ENCODE measurements at regions not wholly inside any gene's neighbourhood (a gene's known extent, or its start where the extent isn't known, plus 50 kb on each side); places are given as distances from the start of the nearest gene placed in this dataset.
A peak's percentile ranks its signal among the peaks of the same experiment; 100 is the strongest.

DNA sequence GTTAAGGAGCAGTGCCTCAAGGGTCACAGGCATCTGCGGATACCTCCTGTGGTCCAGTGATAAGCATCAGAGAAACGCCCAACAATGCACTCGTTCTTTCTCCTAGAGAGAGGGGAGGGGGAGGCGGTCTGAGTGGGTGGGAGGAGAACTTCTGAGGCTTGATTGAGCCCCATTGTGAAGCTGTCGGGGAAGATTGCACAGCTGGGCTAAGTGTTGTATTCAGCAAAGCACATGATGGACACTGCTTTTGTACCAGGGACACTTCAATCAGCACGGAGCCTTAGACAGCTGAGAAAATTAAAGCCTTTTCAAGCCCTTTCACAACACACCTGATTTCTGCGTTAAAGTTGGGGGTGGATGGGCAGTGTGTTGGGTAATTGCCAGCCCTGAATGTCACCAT, 230.3 kb upstream of the GHITM start:
- intact Hi-C loops (cut with DNase I): no loop called here
- ATAC-seq (no peak), DNase-seq (no peak)
- Histone ChIP-seq H3K27ac (no peak overlapping the region), H3K4me1 (no peaks in the 10 kb centered on the region), H3K27me3 (no peaks in the 10 kb centered on the region), H3K9me3 (no peaks in the 10 kb centered on the region), H3K36me3 (no peaks in the 10 kb centered on the region), H3K4me3 (no peak overlapping the region)
- TF ChIP-seq POLR2A (IDR thresholded peaks at IDR 0.05): no peak
- TF ChIP-seq, protein P1, sequence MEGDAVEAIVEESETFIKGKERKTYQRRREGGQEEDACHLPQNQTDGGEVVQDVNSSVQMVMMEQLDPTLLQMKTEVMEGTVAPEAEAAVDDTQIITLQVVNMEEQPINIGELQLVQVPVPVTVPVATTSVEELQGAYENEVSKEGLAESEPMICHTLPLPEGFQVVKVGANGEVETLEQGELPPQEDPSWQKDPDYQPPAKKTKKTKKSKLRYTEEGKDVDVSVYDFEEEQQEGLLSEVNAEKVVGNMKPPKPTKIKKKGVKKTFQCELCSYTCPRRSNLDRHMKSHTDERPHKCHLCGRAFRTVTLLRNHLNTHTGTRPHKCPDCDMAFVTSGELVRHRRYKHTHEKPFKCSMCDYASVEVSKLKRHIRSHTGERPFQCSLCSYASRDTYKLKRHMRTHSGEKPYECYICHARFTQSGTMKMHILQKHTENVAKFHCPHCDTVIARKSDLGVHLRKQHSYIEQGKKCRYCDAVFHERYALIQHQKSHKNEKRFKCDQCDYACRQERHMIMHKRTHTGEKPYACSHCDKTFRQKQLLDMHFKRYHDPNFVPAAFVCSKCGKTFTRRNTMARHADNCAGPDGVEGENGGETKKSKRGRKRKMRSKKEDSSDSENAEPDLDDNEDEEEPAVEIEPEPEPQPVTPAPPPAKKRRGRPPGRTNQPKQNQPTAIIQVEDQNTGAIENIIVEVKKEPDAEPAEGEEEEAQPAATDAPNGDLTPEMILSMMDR (IDR thresholded peaks at IDR 0.05): no peak
- WGBS, 4 donors: 36 to 47% (median 46%) methylated on average over 7 of the region's 7 CpGs

DNA sequence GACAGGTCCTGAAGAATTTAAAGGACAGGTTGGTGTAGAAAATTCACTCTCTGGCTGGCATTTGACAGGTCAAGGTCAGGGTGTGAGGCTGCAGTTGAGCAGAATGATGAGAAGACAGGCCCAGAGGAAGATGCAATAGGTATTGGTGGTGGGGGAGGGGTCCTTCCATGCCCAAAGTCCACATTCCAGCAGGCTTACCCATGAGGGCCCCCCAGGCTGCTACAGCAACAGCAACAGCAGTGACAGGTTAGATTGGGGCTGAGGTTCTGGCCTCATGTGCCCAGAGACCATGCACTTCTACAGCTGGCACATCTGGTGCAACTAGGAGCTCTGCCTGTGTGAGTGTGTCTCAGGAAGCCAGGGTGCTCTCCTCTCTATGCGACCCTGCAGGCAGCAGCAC, 223.5 kb upstream of the GHITM start:
- intact Hi-C loops (cut with DNase I): no loop called here
- DNase-seq: no peak
- TF ChIP-seq, protein P1 (IDR thresholded peaks at IDR 0.05): no peak
- no peak for TF ChIP-seq POLR2A (IDR thresholded peaks at IDR 0.05)
- Histone ChIP-seq H3K27ac (no peak overlapping the region), H3K4me3 (no peak overlapping the region), H3K36me3 (no peaks in the 10 kb centered on the region), H3K27me3 (peaks cover 0 to 5% (median 0%) of the 10 kb centered on the region in 9 donors), H3K4me1 (peaks cover 0 to 4% (median 0%) of the 10 kb centered on the region in 12 donors), H3K9me3 (no peaks in the 10 kb centered on the region)
- WGBS, 4 donors: 40 to 53% methylated on average over 1 of the region's 1 CpG; no CpG with 5 or more reads in 2 of the 4 donors
- no peak for ATAC-seq

DNA sequence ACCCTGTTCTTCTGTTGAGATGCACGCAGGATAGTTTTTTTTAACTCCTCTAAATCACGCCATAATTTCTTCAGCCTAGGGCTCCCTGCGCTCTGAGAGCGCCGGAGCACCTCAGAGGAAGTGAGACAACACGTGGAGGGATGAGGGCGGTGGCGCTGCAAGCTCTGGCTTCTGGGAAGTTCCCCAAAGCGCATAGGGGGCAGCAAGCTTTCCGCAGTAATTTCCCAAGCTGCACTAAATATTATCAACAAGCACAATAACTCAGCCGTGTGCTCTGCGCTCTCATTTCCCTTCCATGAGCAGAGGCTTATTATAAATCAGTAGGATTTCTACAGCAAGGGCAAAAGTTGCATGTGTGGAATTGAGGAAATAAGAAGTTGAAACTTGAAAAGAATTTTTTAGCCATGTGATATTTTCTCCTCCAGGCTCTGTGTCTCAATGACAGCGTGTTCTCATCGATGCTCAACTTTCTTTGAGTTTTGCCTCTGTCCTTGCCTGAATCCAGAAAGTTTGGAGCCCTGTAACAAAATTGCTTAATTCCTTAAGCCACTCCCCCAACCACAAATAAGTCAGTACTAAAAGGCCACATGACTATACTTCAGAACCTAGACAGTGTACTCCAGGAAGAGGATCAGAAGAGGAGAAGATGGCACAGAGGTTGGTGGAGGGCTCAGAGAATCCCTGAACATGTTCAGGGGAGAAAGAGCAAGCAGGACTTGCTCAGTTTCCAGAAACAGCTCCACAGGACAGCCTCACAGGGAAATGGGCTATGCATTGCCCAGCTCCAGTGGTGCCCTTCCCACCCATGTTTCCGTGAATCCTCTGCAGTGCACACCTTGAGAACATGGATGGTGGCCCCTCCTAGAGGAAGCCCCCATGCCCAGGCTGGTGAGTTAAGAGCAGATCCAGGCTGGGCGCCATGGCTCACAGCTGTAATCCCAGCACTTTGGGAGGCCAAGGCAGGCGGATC, 221.5 kb upstream of the GHITM start:
- peak in 2 of 4 donors; percentile 65 to 68 for ATAC-seq
- peak overlapping the region in 1 of 12 donors; percentile 23 for H3K27ac ChIP-seq
- WGBS, 4 donors: 38 to 70% (median 47%) methylated on average over 17 of the region's 17 CpGs
- no peaks in the 10 kb centered on the region for H3K36me3 ChIP-seq
- TF ChIP-seq POLR2A (IDR thresholded peaks at IDR 0.05): no peak
- TF ChIP-seq, protein P1 (IDR thresholded peaks at IDR 0.05): peak in 5 of 12 donors; percentile 8 to 50 (median 24)
- H3K9me3 ChIP-seq: no peaks in the 10 kb centered on the region
- H3K4me3 ChIP-seq: no peak overlapping the region
- intact Hi-C loops (cut with DNase I): no loop called here
- peak in 1 of 5 donors; percentile 42 for DNase-seq
- peaks cover 0 to 5% (median 0%) of the 10 kb centered on the region in 9 donors for H3K27me3 ChIP-seq
- H3K4me1 ChIP-seq: peaks cover 0 to 4% (median 0%) of the 10 kb centered on the region in 12 donors

DNA sequence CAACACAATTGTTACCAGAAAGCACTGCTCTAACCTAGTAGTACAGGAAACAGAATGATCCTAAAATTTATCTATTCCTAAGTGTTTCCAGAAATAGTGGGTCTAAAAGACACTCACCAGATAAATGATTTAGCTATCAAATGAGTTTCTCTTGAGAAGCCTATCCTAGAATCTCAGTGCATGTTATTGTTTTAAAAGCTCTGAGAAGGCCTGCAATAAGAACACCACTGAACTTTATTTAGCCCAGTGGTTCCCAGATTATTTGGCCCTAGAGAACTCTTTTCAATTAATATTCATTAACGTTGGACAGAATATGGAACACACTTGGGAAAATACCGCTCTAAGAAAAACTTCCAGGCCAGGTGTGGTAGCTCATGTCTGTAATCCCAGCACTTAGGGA, 220.1 kb upstream of the GHITM start:
- ATAC-seq (no peak), DNase-seq (no peak)
- no peaks in the 10 kb centered on the region for H3K9me3 ChIP-seq
- intact Hi-C loops (cut with DNase I): no loop called here
- peaks cover 0 to 5% (median 0%) of the 10 kb centered on the region in 9 donors for H3K27me3 ChIP-seq
- no peaks in the 10 kb centered on the region for H3K36me3 ChIP-seq
- H3K4me1 ChIP-seq: peaks cover 0 to 4% (median 0%) of the 10 kb centered on the region in 12 donors
- TF ChIP-seq, protein P1 (IDR thresholded peaks at IDR 0.05): no peak
- TF ChIP-seq POLR2A (IDR thresholded peaks at IDR 0.05): no peak
- WGBS, 4 donors: 81 to 89% (median 86%) methylated on average over 2 of the region's 2 CpGs
- H3K4me3 ChIP-seq: no peak overlapping the region
- H3K27ac ChIP-seq: no peak overlapping the region

All from heart left ventricle (tissue), 16 donors.